ENCODE measurements at regions not wholly inside any gene's neighbourhood (a gene's known extent, or its start where the extent isn't known, plus 50 kb on each side); places are given as distances from the start of the nearest gene placed in this dataset.

DNA sequence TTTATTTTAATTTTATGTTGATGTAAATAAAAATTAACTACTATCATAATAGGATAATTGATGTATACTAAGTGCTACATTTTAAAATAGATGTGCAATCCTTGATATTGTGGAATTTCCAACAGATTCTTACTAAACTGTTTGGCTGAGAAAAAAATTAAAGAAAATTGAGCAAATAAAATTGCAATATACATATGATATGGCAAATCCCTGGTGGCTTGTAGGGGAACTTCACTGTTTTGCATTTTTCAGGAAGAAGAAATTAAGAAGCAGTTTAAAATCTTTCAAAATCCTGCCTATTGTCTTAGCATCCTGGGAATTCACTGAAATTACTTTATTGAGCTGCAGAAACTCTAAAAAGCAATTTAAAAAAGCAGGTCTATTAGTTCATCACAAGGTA is 191.4 kb upstream of the ADGRB3 start:
- Histone ChIP-seq H3K27ac (ENCODE audit: low read depth in 1 of 2, low read length in 2 of 2) (no peak overlapping the region), H3K4me3 (ENCODE audit: low read length) (no peak overlapping the region), H3K9me3 (ENCODE audit: control insufficient read depth in 1 of 2, insufficient read depth in 1 of 2, low read length in 2 of 2) (no peaks in the 10 kb centered on the region), H3K4me1 (ENCODE audit: insufficient read depth, low read length) (no peaks in the 10 kb centered on the region), H3K27me3 (ENCODE audit: control insufficient read depth in 1 of 2, insufficient read depth in 2 of 2, low read length in 2 of 2) (no peaks in the 10 kb centered on the region), H3K36me3 (ENCODE audit: insufficient read depth, low read length) (no peaks in the 10 kb centered on the region)
- intact Hi-C loops (cut with DNase I, micrococcal nuclease): no loop called here
- ChIA-PET CTCF (no interaction called here), POLR2A (no interaction called here)
- TF ChIP-seq, protein P1, sequence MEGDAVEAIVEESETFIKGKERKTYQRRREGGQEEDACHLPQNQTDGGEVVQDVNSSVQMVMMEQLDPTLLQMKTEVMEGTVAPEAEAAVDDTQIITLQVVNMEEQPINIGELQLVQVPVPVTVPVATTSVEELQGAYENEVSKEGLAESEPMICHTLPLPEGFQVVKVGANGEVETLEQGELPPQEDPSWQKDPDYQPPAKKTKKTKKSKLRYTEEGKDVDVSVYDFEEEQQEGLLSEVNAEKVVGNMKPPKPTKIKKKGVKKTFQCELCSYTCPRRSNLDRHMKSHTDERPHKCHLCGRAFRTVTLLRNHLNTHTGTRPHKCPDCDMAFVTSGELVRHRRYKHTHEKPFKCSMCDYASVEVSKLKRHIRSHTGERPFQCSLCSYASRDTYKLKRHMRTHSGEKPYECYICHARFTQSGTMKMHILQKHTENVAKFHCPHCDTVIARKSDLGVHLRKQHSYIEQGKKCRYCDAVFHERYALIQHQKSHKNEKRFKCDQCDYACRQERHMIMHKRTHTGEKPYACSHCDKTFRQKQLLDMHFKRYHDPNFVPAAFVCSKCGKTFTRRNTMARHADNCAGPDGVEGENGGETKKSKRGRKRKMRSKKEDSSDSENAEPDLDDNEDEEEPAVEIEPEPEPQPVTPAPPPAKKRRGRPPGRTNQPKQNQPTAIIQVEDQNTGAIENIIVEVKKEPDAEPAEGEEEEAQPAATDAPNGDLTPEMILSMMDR (IDR thresholded peaks at IDR 0.05): no peak
- Mint-ChIP-seq H3K4me1 (ENCODE audit: low read depth) (no peaks in the 10 kb centered on the region), H3K36me3 (ENCODE audit: low read depth) (no peaks in the 10 kb centered on the region), H3K27me3 (no peaks in the 10 kb centered on the region), H3K27ac (no peak overlapping the region), H3K9me3 (peaks cover 4% of the 10 kb centered on the region), H3K4me3 (no peak overlapping the region)
- DNase-seq (no peak), ATAC-seq (ENCODE audit: poor library complexity) (no peak)

DNA sequence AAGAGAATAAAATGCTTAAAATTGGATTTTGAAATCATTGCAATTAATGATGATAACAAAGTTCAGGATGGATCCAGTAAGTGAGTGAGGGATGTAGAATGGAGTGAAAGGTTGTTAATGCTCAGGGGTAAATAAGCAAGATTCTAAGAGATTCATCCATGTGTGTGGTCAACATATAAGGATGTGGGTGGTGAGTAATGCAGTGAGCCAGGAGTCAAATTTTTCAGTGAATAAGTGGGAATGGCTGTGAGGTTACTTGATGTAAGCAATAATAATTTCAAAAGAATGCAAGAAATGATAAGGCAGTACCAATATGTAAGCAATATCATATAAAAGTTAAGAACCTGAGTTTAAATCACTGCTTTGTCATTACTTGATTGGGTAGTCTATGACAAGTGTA is 207.5 kb upstream of the ADGRB3 start:
- H3K4me1 Mint-ChIP-seq (ENCODE audit: low read depth): no peaks in the 10 kb centered on the region
- ATAC-seq (ENCODE audit: poor library complexity): no peak
- H3K27me3 ChIP-seq (ENCODE audit: control insufficient read depth in 1 of 2, insufficient read depth in 2 of 2, low read length in 2 of 2): no peaks in the 10 kb centered on the region
- no peaks in the 10 kb centered on the region for H3K27me3 Mint-ChIP-seq
- H3K9me3 ChIP-seq (ENCODE audit: control insufficient read depth in 1 of 2, insufficient read depth in 1 of 2, low read length in 2 of 2): no peaks in the 10 kb centered on the region
- no peak overlapping the region for H3K27ac ChIP-seq (ENCODE audit: low read depth in 1 of 2, low read length in 2 of 2)
- H3K4me3 Mint-ChIP-seq: no peak overlapping the region
- H3K9me3 Mint-ChIP-seq: peaks cover 14% of the 10 kb centered on the region
- DNase-seq: no peak
- TF ChIP-seq, protein P1 (IDR thresholded peaks at IDR 0.05): no peak
- ChIA-PET CTCF (no interaction called here), POLR2A (no interaction called here)
- intact Hi-C loops (cut with DNase I, micrococcal nuclease): no loop called here
- no peak overlapping the region for H3K4me3 ChIP-seq (ENCODE audit: low read length)
- no peaks in the 10 kb centered on the region for H3K4me1 ChIP-seq (ENCODE audit: insufficient read depth, low read length)
- no peak overlapping the region for H3K27ac Mint-ChIP-seq
- H3K36me3 ChIP-seq (ENCODE audit: insufficient read depth, low read length): no peaks in the 10 kb centered on the region
- no peaks in the 10 kb centered on the region for H3K36me3 Mint-ChIP-seq (ENCODE audit: low read depth)

DNA sequence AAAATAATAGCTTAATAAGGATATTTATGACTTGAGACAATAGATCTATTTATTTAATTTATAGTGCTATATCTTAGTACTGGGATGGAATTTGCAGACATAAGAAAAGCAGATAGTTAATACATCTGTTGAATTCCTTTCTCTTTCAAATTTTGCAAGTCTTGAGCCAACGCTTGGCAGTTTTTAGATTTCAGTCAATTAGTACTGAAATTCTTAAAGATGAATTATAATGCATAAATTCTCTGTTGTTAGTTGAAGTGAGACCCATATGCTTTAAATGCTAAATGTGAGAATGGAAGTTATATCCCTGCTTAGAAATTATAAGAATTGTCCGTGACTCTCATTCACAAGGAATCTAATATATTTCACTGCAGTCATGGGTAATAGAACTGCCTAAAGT is 225.1 kb upstream of the ADGRB3 start:
- H3K9me3 ChIP-seq (ENCODE audit: control insufficient read depth in 1 of 2, insufficient read depth in 1 of 2, low read length in 2 of 2): no peaks in the 10 kb centered on the region
- ChIA-PET CTCF (no interaction called here), POLR2A (no interaction called here)
- no peaks in the 10 kb centered on the region for H3K27me3 ChIP-seq (ENCODE audit: control insufficient read depth in 1 of 2, insufficient read depth in 2 of 2, low read length in 2 of 2)
- no peak overlapping the region for H3K27ac ChIP-seq (ENCODE audit: low read depth in 1 of 2, low read length in 2 of 2)
- H3K36me3 ChIP-seq (ENCODE audit: insufficient read depth, low read length): no peaks in the 10 kb centered on the region
- Mint-ChIP-seq H3K4me3 (no peak overlapping the region), H3K27ac (no peak overlapping the region), H3K27me3 (no peaks in the 10 kb centered on the region), H3K36me3 (ENCODE audit: low read depth) (no peaks in the 10 kb centered on the region), H3K9me3 (peaks cover 7% of the 10 kb centered on the region), H3K4me1 (ENCODE audit: low read depth) (no peaks in the 10 kb centered on the region)
- no peak overlapping the region for H3K4me3 ChIP-seq (ENCODE audit: low read length)
- intact Hi-C loops (cut with DNase I, micrococcal nuclease): no loop called here
- no peaks in the 10 kb centered on the region for H3K4me1 ChIP-seq (ENCODE audit: insufficient read depth, low read length)
- TF ChIP-seq, protein P1 (IDR thresholded peaks at IDR 0.05): no peak
- ATAC-seq (ENCODE audit: poor library complexity): no peak
- no peak for DNase-seq
